GM12891 (cell line): ENCODE measurements at regions not wholly inside any gene's neighbourhood (a gene's known extent, or its start where the extent isn't known, plus 50 kb on each side); places are given as distances from the start of the nearest gene placed in this dataset.

Experiments
- PAX5 ChIP-seq: IDR thresholded peaks from 2 replicates; pipeline ENCODE4 v1.6.1; 2011; ENCODE audit warnings: low read length, moderate library complexity, mild to moderate bottlenecking; ENCODE audit not compliant: insufficient read depth, severe bottlenecking
- POLR2A ChIP-seq: IDR thresholded peaks from 2 replicates; pipeline ENCODE4 v1.6.1; 2011; ENCODE audit warnings: low read depth, low read length, control low read depth
- POLR2AphosphoS5 ChIP-seq: IDR thresholded peaks from 2 replicates; pipeline ENCODE4 v1.6.1; 2011; ENCODE audit warnings: low read depth, low read length, control low read depth
- TAF1 ChIP-seq: IDR thresholded peaks from 2 replicates; pipeline ENCODE4 v1.6.1; 2011; ENCODE audit warnings: low read depth, low read length, control low read depth

DNA sequence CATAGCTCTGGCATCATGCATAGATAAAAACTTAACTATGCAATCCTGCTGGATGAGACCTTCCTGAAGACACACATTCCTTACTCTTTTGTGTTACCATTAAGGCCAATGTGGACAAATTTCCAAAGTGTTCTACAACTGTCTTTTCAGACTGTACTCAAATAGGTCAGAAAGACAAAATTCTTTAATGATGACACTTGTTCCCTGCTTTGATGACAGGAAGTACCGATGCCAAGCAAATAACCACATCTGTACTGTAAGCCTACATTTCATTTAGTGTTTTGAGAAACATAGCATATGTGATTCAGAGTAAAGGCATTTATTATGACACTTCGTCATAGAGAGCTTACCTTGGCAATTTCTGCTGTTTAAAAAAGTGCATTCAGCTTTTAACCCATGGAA, 55.0 kb downstream of the PMAIP1 start:
- TF ChIP-seq TAF1 (no peak), POLR2A (no peak), POLR2AphosphoS5 (no peak), PAX5 (no peak)
